Hepatocyte (in vitro differentiated cells): ENCODE measurements at regions not wholly inside any gene's neighbourhood (a gene's known extent, or its start where the extent isn't known, plus 50 kb on each side); places are given as distances from the start of the nearest gene placed in this dataset.

Experiments
- CTCF ChIP-seq: fragments of 200-600 bp; sonication (generic); IDR thresholded peaks from 2 replicates; pipeline ENCODE4 v1.5.1; 2016; ENCODE audit warnings: antibody characterized with exemption, mild to moderate bottlenecking; ENCODE audit not compliant: poor library complexity
- EZH2 ChIP-seq: fragments of 200-600 bp; sonication (generic); IDR thresholded peaks from 2 replicates; pipeline ENCODE4 v1.6.1; 2016; ENCODE audit warnings: antibody characterized with exemption, mild to moderate bottlenecking, borderline replicate concordance

- TF ChIP-seq CTCF: no peak
- TF ChIP-seq EZH2: no peak
Observed at GRCh38 chr22:49490692-49491091, 337.0 kb downstream of the BRD1 start.
